ENCODE measurements at regions not wholly inside any gene's neighbourhood (a gene's known extent, or its start where the extent isn't known, plus 50 kb on each side); places are given as distances from the start of the nearest gene placed in this dataset.

- Histone ChIP-seq H3K4me1 (peaks cover 0 to 37% of the 10 kb centered on the region in 2 donors), H3K9me3 (no peaks in the 10 kb centered on the region), H3K27ac (no peak overlapping the region), H3K4me3 (no peak overlapping the region), H3K27me3 (no peaks in the 10 kb centered on the region), H3K36me3 (no peaks in the 10 kb centered on the region)
- no peak for TF ChIP-seq CTCF (IDR thresholded peaks at IDR 0.05)
- DNase-seq (ENCODE audit: low spot score), result no peak
These were observed 99.7 kb upstream of the CTDP1 start for GRCh38 chr18:79579807-79580497.

DNA sequence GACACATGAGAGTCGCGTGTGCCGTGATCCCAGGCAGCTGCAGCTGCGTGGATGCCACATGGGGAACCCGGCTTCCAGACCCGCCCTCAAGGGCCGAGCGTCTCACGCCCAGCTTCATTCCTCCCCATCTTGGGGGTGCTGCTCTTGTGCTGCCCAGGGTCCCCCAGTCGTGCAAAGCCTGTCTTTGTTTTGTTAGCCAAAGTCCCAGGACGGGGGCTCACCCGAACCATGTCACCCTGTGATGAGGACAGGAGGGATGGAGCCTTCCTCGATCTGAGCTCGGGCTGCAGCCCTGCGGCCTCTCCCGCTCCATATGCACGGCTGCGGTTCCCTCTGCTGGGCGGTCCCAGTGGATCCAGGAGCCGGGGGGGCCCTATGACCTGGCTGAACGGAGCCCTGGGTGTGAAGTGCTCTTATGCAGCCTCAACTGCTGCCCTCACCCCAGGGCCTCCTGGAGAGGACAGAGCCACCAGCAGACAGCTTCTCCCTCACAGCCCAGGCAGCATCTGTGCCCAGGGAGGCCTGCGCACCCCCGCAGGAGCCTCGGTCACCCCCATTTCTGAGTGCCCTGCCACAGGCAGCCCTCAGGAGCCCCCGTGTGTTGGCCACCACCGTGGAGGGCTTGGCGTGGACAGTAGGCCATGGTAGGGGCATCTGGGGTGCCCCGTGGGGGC, 99.0 kb upstream of the CTDP1 start:
- TF ChIP-seq CTCF (IDR thresholded peaks at IDR 0.05), result no peak
- no peaks in the 10 kb centered on the region for H3K9me3 ChIP-seq
- H3K4me1 ChIP-seq, result peaks cover 0 to 30% of the 10 kb centered on the region in 2 donors
- H3K27me3 ChIP-seq, result no peaks in the 10 kb centered on the region
- H3K27ac ChIP-seq, result no peak overlapping the region
- no peaks in the 10 kb centered on the region for H3K36me3 ChIP-seq
- no peak for DNase-seq (ENCODE audit: low spot score)
- H3K4me3 ChIP-seq, result no peak overlapping the region

GRCh38 chr18:79581406-79581805, 98.2 kb upstream of the CTDP1 start:
- TF ChIP-seq CTCF (IDR thresholded peaks at IDR 0.05), result no peak
- no peak for DNase-seq (ENCODE audit: low spot score)

DNA sequence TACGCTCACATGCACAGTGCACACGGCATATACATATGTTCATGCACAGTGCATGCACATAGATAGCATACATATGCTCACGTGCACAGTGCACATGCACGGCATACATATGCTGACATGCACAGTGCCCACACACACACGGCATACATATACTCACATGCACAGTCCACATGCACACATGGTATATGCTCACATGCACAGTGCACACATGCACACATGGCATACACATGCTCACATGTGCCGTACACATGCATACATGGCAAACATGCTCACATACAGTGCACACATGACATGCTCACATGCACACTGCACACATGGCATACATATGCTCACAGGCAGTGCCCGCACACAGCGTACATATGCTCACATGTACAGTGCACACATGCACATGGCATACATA, 97.7 kb upstream of the CTDP1 start:
- Histone ChIP-seq H3K27ac (no peak overlapping the region), H3K36me3 (no peaks in the 10 kb centered on the region), H3K4me3 (no peak overlapping the region), H3K27me3 (no peaks in the 10 kb centered on the region), H3K9me3 (no peaks in the 10 kb centered on the region), H3K4me1 (peaks cover 0 to 17% of the 10 kb centered on the region in 2 donors)
- no peak for TF ChIP-seq CTCF (IDR thresholded peaks at IDR 0.05)
- DNase-seq (ENCODE audit: low spot score), result no peak

More at GRCh38 chr18:79581406-79581805, 98.2 kb upstream of the CTDP1 start:
- H3K36me3 ChIP-seq, result no peaks in the 10 kb centered on the region
- H3K4me3 ChIP-seq, result no peak overlapping the region
- no peak overlapping the region for H3K27ac ChIP-seq
- no peaks in the 10 kb centered on the region for H3K27me3 ChIP-seq
- no peaks in the 10 kb centered on the region for H3K9me3 ChIP-seq
- H3K4me1 ChIP-seq, result peaks cover 0 to 22% of the 10 kb centered on the region in 2 donors

DNA sequence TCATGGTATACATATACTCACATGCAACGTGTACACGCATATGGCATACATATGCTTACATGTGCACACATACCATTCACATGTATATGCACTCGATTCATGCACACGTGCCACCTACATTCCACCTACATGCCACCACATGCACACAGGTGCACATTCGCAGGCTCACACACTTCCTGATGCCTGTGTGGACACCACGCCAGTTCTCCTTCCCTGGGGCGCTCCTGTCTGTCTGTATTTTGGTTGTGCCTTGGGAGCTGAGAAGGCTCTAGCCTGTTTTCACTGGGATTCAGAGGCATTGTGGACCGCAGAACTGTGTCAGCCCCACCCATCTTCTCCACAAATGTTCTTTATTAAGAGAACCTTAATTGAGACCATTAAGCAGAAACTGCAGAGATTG, 96.6 kb upstream of the CTDP1 start:
- no peak for TF ChIP-seq CTCF (IDR thresholded peaks at IDR 0.05)
- Histone ChIP-seq H3K9me3 (no peaks in the 10 kb centered on the region), H3K27ac (no peak overlapping the region), H3K4me1 (peaks cover 0 to 15% of the 10 kb centered on the region in 2 donors), H3K4me3 (no peak overlapping the region), H3K36me3 (no peaks in the 10 kb centered on the region), H3K27me3 (no peaks in the 10 kb centered on the region)
- DNase-seq (ENCODE audit: low spot score), result no peak
